ENCODE measurements at regions not wholly inside any gene's neighbourhood (a gene's known extent, or its start where the extent isn't known, plus 50 kb on each side); places are given as distances from the start of the nearest gene placed in this dataset.

DNA sequence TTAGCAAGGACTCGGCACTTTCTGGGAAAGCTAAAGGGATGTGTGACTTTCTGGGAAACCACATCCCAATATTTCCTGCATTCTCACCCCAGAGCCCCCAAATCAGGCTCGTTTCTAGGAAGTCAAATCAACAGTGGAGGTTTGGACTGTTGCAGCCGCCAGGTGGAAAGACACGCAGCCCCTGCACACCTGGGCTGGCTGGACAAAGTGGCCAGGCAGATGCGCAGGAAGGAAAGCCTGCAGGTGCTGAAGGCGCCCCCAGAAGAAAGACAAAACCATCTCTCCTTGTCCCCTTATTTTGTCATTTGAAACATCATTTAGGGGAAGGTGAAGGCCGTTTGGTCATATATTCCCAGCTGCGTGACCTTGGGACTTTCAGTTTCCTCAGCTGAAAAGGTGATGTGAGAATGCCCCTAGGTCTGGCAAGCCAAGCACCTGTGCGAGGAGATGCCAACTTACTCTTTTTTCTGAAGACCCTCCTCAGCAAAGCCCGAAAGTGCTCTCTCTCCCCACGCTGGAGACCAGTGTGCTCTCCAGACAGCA, 97.9 kb upstream of the CPEB4 start:
- Histone ChIP-seq H3K9me3 (replicated peaks in 1 of 2; ENCODE audit: control insufficient read depth in 2 of 2, insufficient read depth in 1 of 2, low read depth in 1 of 2, low read length in 2 of 2) (no peaks in the 10 kb centered on the region), H3K4me3 (ENCODE audit: low read length in 2 of 2) (no peak overlapping the region), H3K4ac (ENCODE audit: low read length) (no peak overlapping the region), H2AFZ (ENCODE audit: low read length) (no peak overlapping the region), H3K18ac (ENCODE audit: low read length) (no peak overlapping the region), H3K4me2 (ENCODE audit: insufficient read depth, low read length, poor library complexity, severe bottlenecking) (no peak overlapping the region), H3K14ac (ENCODE audit: low read length) (no peak overlapping the region), H3K79me1 (ENCODE audit: low read depth, low read length) (no peaks in the 10 kb centered on the region), H3K9ac (ENCODE audit: low read depth, low read length, poor library complexity) (no peak overlapping the region), H2BK12ac (ENCODE audit: low read length) (no peak overlapping the region), H3K23ac (ENCODE audit: low read depth, low read length, poor library complexity) (no peak overlapping the region), H3K27me3 (ENCODE audit: control insufficient read depth in 3 of 3, insufficient read depth in 3 of 3, low read depth in 1 of 3, low read length in 3 of 3) (peaks cover 0 to 7% (median 0%) of the 10 kb centered on the region in 3 experiments), H2BK5ac (ENCODE audit: low read length) (no peak overlapping the region), H2BK120ac (ENCODE audit: low read depth, low read length) (no peak overlapping the region), H3K36me3 (replicated peaks in 1 of 2; ENCODE audit: control insufficient read depth in 2 of 2, insufficient read depth in 2 of 2, low read length in 2 of 2) (no peaks in the 10 kb centered on the region), H3K27ac (replicated peaks; ENCODE audit: low read length) (no peak overlapping the region), H2AK5ac (ENCODE audit: low read depth, low read length) (no peak overlapping the region), H2BK15ac (ENCODE audit: low read length) (no peak overlapping the region), H4K91ac (ENCODE audit: low read depth, low read length, poor library complexity) (no peak overlapping the region), H4K8ac (ENCODE audit: low read depth, low read length) (no peak overlapping the region), H3K4me1 (ENCODE audit: control insufficient read depth in 2 of 2, insufficient read depth in 1 of 2, low read depth in 1 of 2, low read length in 2 of 2) (peaks cover 6 to 10% of the 10 kb centered on the region in 2 donors)
- no CpG with 5 or more reads among the region's 11 CpGs for WGBS, 2 donors (ENCODE audit: extremely low coverage in 2 of 2, insufficient read length in 2 of 2, insufficient replicate concordance in 1 of 2)
- no peak for DNase-seq (ENCODE audit: low spot score)

GRCh38 chr5:173790836-173791546, 97.2 kb upstream of the CPEB4 start:
- Histone ChIP-seq H3K4me2 (ENCODE audit: insufficient read depth, low read length, poor library complexity, severe bottlenecking) (no peak overlapping the region), H2AFZ (ENCODE audit: low read length) (no peak overlapping the region), H3K18ac (ENCODE audit: low read length) (no peak overlapping the region), H4K91ac (ENCODE audit: low read depth, low read length, poor library complexity) (no peak overlapping the region), H3K9ac (ENCODE audit: low read depth, low read length, poor library complexity) (no peak overlapping the region), H3K27me3 (ENCODE audit: control insufficient read depth in 3 of 3, insufficient read depth in 3 of 3, low read depth in 1 of 3, low read length in 3 of 3) (peaks cover 0 to 7% (median 0%) of the 10 kb centered on the region in 3 experiments), H3K79me1 (ENCODE audit: low read depth, low read length) (no peaks in the 10 kb centered on the region), H3K23ac (ENCODE audit: low read depth, low read length, poor library complexity) (no peak overlapping the region), H3K9me3 (replicated peaks in 1 of 2; ENCODE audit: control insufficient read depth in 2 of 2, insufficient read depth in 1 of 2, low read depth in 1 of 2, low read length in 2 of 2) (no peaks in the 10 kb centered on the region), H3K4me3 (ENCODE audit: low read length in 2 of 2) (no peak overlapping the region), H2BK120ac (ENCODE audit: low read depth, low read length) (no peak overlapping the region), H2BK5ac (ENCODE audit: low read length) (no peak overlapping the region), H3K4me1 (ENCODE audit: control insufficient read depth in 2 of 2, insufficient read depth in 1 of 2, low read depth in 1 of 2, low read length in 2 of 2) (peaks cover 5 to 9% of the 10 kb centered on the region in 2 donors), H3K4ac (ENCODE audit: low read length) (no peak overlapping the region), H2BK12ac (ENCODE audit: low read length) (no peak overlapping the region), H3K36me3 (replicated peaks in 1 of 2; ENCODE audit: control insufficient read depth in 2 of 2, insufficient read depth in 2 of 2, low read length in 2 of 2) (no peaks in the 10 kb centered on the region), H2BK15ac (ENCODE audit: low read length) (no peak overlapping the region), H4K8ac (ENCODE audit: low read depth, low read length) (no peak overlapping the region), H2AK5ac (ENCODE audit: low read depth, low read length) (peak overlapping the region; percentile 29), H3K27ac (replicated peaks; ENCODE audit: low read length) (no peak overlapping the region), H3K14ac (ENCODE audit: low read length) (no peak overlapping the region)
- WGBS, 2 donors (ENCODE audit: extremely low coverage in 2 of 2, insufficient read length in 2 of 2, insufficient replicate concordance in 1 of 2), result no CpG with 5 or more reads among the region's 13 CpGs
- no peak for DNase-seq (ENCODE audit: low spot score)

- no peaks in the 10 kb centered on the region for H3K36me3 ChIP-seq (replicated peaks in 1 of 2; ENCODE audit: control insufficient read depth in 2 of 2, insufficient read depth in 2 of 2, low read length in 2 of 2)
- no peak overlapping the region for H3K9ac ChIP-seq (ENCODE audit: low read depth, low read length, poor library complexity)
- H4K91ac ChIP-seq (ENCODE audit: low read depth, low read length, poor library complexity), result no peak overlapping the region
- H3K4me2 ChIP-seq (ENCODE audit: insufficient read depth, low read length, poor library complexity, severe bottlenecking), result no peak overlapping the region
- H3K9me3 ChIP-seq (replicated peaks in 1 of 2; ENCODE audit: control insufficient read depth in 2 of 2, insufficient read depth in 1 of 2, low read depth in 1 of 2, low read length in 2 of 2), result no peaks in the 10 kb centered on the region
- no peak overlapping the region for H3K4me3 ChIP-seq (ENCODE audit: low read length in 2 of 2)
- no peak overlapping the region for H3K14ac ChIP-seq (ENCODE audit: low read length)
- no peak overlapping the region for H3K18ac ChIP-seq (ENCODE audit: low read length)
- no peaks in the 10 kb centered on the region for H3K79me1 ChIP-seq (ENCODE audit: low read depth, low read length)
- peaks cover 0 to 3% of the 10 kb centered on the region in 2 donors for H3K4me1 ChIP-seq (ENCODE audit: control insufficient read depth in 2 of 2, insufficient read depth in 1 of 2, low read depth in 1 of 2, low read length in 2 of 2)
- no peak for DNase-seq (ENCODE audit: low spot score)
- no peak overlapping the region for H3K4ac ChIP-seq (ENCODE audit: low read length)
- no peak overlapping the region for H2BK120ac ChIP-seq (ENCODE audit: low read depth, low read length)
- peaks cover 0 to 7% (median 0%) of the 10 kb centered on the region in 3 experiments for H3K27me3 ChIP-seq (ENCODE audit: control insufficient read depth in 3 of 3, insufficient read depth in 3 of 3, low read depth in 1 of 3, low read length in 3 of 3)
- H2BK12ac ChIP-seq (ENCODE audit: low read length), result no peak overlapping the region
- no peak overlapping the region for H3K27ac ChIP-seq (replicated peaks; ENCODE audit: low read length)
- H2BK15ac ChIP-seq (ENCODE audit: low read length), result no peak overlapping the region
- no peak overlapping the region for H3K23ac ChIP-seq (ENCODE audit: low read depth, low read length, poor library complexity)
- no peak overlapping the region for H4K8ac ChIP-seq (ENCODE audit: low read depth, low read length)
- WGBS, 2 donors (ENCODE audit: extremely low coverage in 2 of 2, insufficient read length in 2 of 2, insufficient replicate concordance in 1 of 2), result no CpG with 5 or more reads among the region's 3 CpGs
- no peak overlapping the region for H2AK5ac ChIP-seq (ENCODE audit: low read depth, low read length)
- no peak overlapping the region for H2AFZ ChIP-seq (ENCODE audit: low read length)
- no peak overlapping the region for H2BK5ac ChIP-seq (ENCODE audit: low read length)
Observed at GRCh38 chr5:173791878-173792277, 96.3 kb upstream of the CPEB4 start.

GRCh38 chr5:173792781-173793547, 95.2 kb upstream of the CPEB4 start:
- no peaks in the 10 kb centered on the region for H3K9me3 ChIP-seq (replicated peaks in 1 of 2; ENCODE audit: control insufficient read depth in 2 of 2, insufficient read depth in 1 of 2, low read depth in 1 of 2, low read length in 2 of 2)
- H2BK120ac ChIP-seq (ENCODE audit: low read depth, low read length), result no peak overlapping the region
- H3K4me2 ChIP-seq (ENCODE audit: insufficient read depth, low read length, poor library complexity, severe bottlenecking), result no peak overlapping the region
- H3K9ac ChIP-seq (ENCODE audit: low read depth, low read length, poor library complexity), result no peak overlapping the region
- H3K79me1 ChIP-seq (ENCODE audit: low read depth, low read length), result no peaks in the 10 kb centered on the region
- no peaks in the 10 kb centered on the region for H3K36me3 ChIP-seq (replicated peaks in 1 of 2; ENCODE audit: control insufficient read depth in 2 of 2, insufficient read depth in 2 of 2, low read length in 2 of 2)
- H3K27me3 ChIP-seq (ENCODE audit: control insufficient read depth in 3 of 3, insufficient read depth in 3 of 3, low read depth in 1 of 3, low read length in 3 of 3), result peaks cover 0 to 7% (median 0%) of the 10 kb centered on the region in 3 experiments
- no peak overlapping the region for H3K4ac ChIP-seq (ENCODE audit: low read length)
- no peak overlapping the region for H2AK5ac ChIP-seq (ENCODE audit: low read depth, low read length)
- H3K23ac ChIP-seq (ENCODE audit: low read depth, low read length, poor library complexity), result no peak overlapping the region
- no peaks in the 10 kb centered on the region for H3K4me1 ChIP-seq (ENCODE audit: control insufficient read depth in 2 of 2, insufficient read depth in 1 of 2, low read depth in 1 of 2, low read length in 2 of 2)
- no peak overlapping the region for H3K4me3 ChIP-seq (ENCODE audit: low read length in 2 of 2)
- H3K27ac ChIP-seq (replicated peaks; ENCODE audit: low read length), result no peak overlapping the region
- no peak overlapping the region for H3K14ac ChIP-seq (ENCODE audit: low read length)
- no peak overlapping the region for H2BK12ac ChIP-seq (ENCODE audit: low read length)
- H2AFZ ChIP-seq (ENCODE audit: low read length), result no peak overlapping the region
- no peak overlapping the region for H4K91ac ChIP-seq (ENCODE audit: low read depth, low read length, poor library complexity)
- H2BK5ac ChIP-seq (ENCODE audit: low read length), result no peak overlapping the region
- no peak overlapping the region for H2BK15ac ChIP-seq (ENCODE audit: low read length)
- no peak for DNase-seq (ENCODE audit: low spot score)
- no peak overlapping the region for H4K8ac ChIP-seq (ENCODE audit: low read depth, low read length)
- WGBS, 2 donors (ENCODE audit: extremely low coverage in 2 of 2, insufficient read length in 2 of 2, insufficient replicate concordance in 1 of 2), result no CpG with 5 or more reads among the region's 7 CpGs
- H3K18ac ChIP-seq (ENCODE audit: low read length), result no peak overlapping the region
